K562 (cell line): ENCODE measurements at regions not wholly inside any gene's neighbourhood (a gene's known extent, or its start where the extent isn't known, plus 50 kb on each side); places are given as distances from the start of the nearest gene placed in this dataset.

Experiments used
- DEAF1 ChIP-seq: fragments of 450-650 bp; formaldehyde crosslinking; IDR thresholded peaks from 2 replicates; pipeline ENCODE4 v1.4.0; 2020; ENCODE audit warnings: mild to moderate bottlenecking, moderate library complexity
- MNT ChIP-seq, 2 experiments: fragments of 450-650 bp; conservative IDR thresholded peaks; 2 replicates each; pipeline ENCODE4 v1.6.1; 2017; ENCODE audit warnings: mild to moderate bottlenecking in 2 of 2, moderate library complexity in 2 of 2
- MTA1 ChIP-seq: fragments of 450-650 bp; IDR thresholded peaks from 2 replicates; pipeline ENCODE4 v1.6.1; 2017; ENCODE audit warnings: borderline replicate concordance
- SIRT6 ChIP-seq: IDR thresholded peaks from one replicate; pipeline ENCODE4 v1.6.1; 2012; ENCODE audit warnings: low read depth, mild to moderate bottlenecking, control low read depth, inconsistent platforms, low read length, moderate library complexity
- TF ChIP-seq, protein P1 (sequence below), 2 experiments: fragments of 450-650 bp in 1 of 2; sonication (generic) in 1 of 2; formaldehyde crosslinking in 1 of 2; IDR thresholded peaks; 2 replicates each; pipeline versions ENCODE4 v1.7.1 to v1.9.0; 2016 to 2022; ENCODE audit warnings: inconsistent platforms in 1 of 2, mild to moderate bottlenecking in 1 of 2, missing genetic modification reagents in 1 of 2

DNA sequence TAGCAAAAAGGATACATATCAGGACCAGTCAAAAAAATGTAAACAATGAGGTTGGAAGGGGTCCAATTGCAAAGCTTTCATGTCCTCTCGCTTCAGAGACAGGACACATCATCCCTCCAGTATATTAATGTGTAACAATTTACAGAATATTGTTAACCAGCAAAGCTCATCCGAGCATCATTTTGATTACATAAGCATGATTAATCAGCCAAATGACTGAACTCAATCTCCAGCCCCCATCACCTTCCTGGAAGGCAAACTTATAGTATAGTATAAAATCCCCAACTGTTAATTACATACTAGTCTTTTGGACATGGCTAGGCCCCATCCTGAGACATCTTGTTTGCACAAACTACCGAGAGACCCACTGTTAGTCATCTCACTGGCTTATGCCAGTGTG is 77.6 kb upstream of the TRAM1L1 start (continued):
- TF ChIP-seq, protein P1, sequence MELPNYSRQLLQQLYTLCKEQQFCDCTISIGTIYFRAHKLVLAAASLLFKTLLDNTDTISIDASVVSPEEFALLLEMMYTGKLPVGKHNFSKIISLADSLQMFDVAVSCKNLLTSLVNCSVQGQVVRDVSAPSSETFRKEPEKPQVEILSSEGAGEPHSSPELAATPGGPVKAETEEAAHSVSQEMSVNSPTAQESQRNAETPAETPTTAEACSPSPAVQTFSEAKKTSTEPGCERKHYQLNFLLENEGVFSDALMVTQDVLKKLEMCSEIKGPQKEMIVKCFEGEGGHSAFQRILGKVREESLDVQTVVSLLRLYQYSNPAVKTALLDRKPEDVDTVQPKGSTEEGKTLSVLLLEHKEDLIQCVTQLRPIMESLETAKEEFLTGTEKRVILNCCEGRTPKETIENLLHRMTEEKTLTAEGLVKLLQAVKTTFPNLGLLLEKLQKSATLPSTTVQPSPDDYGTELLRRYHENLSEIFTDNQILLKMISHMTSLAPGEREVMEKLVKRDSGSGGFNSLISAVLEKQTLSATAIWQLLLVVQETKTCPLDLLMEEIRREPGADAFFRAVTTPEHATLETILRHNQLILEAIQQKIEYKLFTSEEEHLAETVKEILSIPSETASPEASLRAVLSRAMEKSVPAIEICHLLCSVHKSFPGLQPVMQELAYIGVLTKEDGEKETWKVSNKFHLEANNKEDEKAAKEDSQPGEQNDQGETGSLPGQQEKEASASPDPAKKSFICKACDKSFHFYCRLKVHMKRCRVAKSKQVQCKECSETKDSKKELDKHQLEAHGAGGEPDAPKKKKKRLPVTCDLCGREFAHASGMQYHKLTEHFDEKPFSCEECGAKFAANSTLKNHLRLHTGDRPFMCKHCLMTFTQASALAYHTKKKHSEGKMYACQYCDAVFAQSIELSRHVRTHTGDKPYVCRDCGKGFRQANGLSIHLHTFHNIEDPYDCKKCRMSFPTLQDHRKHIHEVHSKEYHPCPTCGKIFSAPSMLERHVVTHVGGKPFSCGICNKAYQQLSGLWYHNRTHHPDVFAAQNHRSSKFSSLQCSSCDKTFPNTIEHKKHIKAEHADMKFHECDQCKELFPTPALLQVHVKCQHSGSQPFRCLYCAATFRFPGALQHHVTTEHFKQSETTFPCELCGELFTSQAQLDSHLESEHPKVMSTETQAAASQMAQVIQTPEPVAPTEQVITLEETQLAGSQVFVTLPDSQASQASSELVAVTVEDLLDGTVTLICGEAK (IDR thresholded peaks at IDR 0.05) = no peak
- TF ChIP-seq, protein P1 (CRISPR knock-in tag; IDR thresholded peaks at IDR 0.05) = no peak
- TF ChIP-seq MTA1 (no peak), MNT (conservative IDR thresholded peaks at IDR 0.05) (no peak), DEAF1 (CRISPR knock-in tag) (no peak), SIRT6 (no peak)
